ENCODE measurements at regions not wholly inside any gene's neighbourhood (a gene's known extent, or its start where the extent isn't known, plus 50 kb on each side); places are given as distances from the start of the nearest gene placed in this dataset.

GRCh38 chr10:83555264-83555663 lies 584.0 kb upstream of the GHITM start:
- TF ChIP-seq, protein P1, sequence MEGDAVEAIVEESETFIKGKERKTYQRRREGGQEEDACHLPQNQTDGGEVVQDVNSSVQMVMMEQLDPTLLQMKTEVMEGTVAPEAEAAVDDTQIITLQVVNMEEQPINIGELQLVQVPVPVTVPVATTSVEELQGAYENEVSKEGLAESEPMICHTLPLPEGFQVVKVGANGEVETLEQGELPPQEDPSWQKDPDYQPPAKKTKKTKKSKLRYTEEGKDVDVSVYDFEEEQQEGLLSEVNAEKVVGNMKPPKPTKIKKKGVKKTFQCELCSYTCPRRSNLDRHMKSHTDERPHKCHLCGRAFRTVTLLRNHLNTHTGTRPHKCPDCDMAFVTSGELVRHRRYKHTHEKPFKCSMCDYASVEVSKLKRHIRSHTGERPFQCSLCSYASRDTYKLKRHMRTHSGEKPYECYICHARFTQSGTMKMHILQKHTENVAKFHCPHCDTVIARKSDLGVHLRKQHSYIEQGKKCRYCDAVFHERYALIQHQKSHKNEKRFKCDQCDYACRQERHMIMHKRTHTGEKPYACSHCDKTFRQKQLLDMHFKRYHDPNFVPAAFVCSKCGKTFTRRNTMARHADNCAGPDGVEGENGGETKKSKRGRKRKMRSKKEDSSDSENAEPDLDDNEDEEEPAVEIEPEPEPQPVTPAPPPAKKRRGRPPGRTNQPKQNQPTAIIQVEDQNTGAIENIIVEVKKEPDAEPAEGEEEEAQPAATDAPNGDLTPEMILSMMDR (IDR thresholded peaks at IDR 0.05; ENCODE audit: low read depth, low read length), result no peak
- no peak for TF ChIP-seq EZH2phosphoT487 (IDR thresholded peaks at IDR 0.05; ENCODE audit: low read depth)
